HG03060 (cell line): ENCODE measurements at regions not wholly inside any gene's neighbourhood (a gene's known extent, or its start where the extent isn't known, plus 50 kb on each side); places are given as distances from the start of the nearest gene placed in this dataset.
A peak's percentile ranks its signal among the peaks of the same experiment; 100 is the strongest.

Source experiments
- ATAC-seq: cut with Tn5 transposase; IDR thresholded peaks from one replicate; pipeline ENCODE4 v1.9.1; 2021; ENCODE audit warnings: low read depth, moderate number of reproducible peaks; ENCODE audit not compliant: unreplicated experiment

GRCh38 chr6:148650941-148651505, 95.8 kb upstream of the UST start:
- ATAC-seq: no peak

GRCh38 chr6:148652205-148652604, 94.6 kb upstream of the UST start:
- no peak for ATAC-seq

DNA sequence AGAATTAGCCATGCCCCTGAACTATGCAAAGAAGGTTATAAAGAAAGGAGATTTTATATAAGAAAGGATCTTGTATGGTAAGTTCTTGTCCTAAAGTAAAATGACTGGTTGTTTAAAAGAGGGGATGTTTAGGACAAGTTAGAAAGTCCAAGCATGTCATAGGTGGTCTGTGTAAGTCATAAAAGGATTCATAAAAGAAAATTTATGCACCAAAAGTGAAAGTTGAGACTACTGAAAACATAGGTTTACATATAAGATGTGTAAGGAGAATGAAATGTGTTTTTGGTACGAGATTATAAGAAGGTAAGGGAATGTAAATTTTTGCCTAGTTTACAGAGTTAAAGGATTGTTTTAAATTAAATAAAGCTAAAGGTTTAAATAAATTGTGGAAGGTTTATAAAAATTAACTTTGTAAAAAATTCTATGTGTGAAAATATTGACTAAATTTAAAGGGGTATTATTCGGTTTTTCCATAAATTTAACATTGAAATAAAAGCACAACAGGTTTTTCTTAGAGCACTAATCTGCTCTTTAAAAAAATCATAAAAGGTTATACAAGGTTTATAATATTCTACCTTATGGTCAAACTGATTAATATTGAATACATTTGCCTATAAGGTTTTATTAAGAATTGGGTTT, 93.6 kb upstream of the UST start:
- no peak for ATAC-seq

- peak; percentile 52 for ATAC-seq
Measured at GRCh38 chr6:148657048-148657447, 89.8 kb upstream of the UST start.

- no peak for ATAC-seq
Measured at GRCh38 chr6:148658681-148659430, 88.0 kb upstream of the UST start.

DNA sequence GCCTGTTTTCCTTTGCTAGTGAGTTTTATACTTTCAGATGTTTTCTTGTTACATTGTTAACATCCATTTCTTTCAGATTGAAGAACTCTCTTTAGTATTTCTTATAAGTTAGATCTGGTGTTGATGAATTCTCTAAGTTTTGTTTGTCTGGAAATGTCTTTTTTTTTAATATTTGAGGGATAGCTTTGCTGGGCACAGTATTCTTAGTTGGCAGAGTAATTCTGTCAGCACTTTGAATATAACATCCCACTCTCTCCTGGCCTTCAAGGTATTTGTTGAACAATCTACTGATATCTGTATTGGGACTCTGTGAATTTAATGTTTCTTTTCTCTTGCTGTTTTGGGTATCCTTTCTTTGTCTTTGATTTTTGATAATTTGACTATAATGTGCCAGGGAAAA, 79.4 kb upstream of the UST start:
- no peak for ATAC-seq

DNA sequence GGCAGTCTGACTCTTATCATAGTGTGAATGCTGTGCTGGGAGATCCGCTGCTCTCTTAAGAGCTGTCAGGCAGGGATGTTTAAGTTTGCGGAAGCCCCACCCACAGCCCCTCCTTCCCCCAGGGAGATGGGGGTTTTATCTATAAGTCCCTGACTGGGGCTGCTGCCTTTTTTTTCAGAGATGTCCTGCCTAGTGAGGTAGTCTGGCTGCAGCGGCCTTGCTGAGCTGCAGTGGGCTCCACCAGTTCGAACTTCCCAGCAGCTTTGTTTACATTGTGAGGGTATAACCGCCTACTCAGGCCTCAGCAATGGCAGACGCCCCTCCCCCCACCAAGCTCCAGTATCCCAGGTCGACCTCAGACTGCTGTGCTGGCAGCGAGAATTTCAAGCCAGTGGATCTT, 75.7 kb upstream of the UST start:
- ATAC-seq: no peak

- ATAC-seq: no peak
Measured at GRCh38 chr6:148671952-148672351, 74.9 kb upstream of the UST start.

GRCh38 chr6:148674306-148674705, 72.5 kb upstream of the UST start:
- no peak for ATAC-seq

GRCh38 chr6:148677594-148678476, 69.0 kb upstream of the UST start:
- ATAC-seq: peak; percentile 87

- no peak for ATAC-seq
Measured at GRCh38 chr6:148678682-148679081, 68.1 kb upstream of the UST start.

- no peak for ATAC-seq
Measured at GRCh38 chr6:148681666-148682065, 65.2 kb upstream of the UST start.

GRCh38 chr6:148682252-148682651, 64.6 kb upstream of the UST start:
- ATAC-seq: no peak

DNA sequence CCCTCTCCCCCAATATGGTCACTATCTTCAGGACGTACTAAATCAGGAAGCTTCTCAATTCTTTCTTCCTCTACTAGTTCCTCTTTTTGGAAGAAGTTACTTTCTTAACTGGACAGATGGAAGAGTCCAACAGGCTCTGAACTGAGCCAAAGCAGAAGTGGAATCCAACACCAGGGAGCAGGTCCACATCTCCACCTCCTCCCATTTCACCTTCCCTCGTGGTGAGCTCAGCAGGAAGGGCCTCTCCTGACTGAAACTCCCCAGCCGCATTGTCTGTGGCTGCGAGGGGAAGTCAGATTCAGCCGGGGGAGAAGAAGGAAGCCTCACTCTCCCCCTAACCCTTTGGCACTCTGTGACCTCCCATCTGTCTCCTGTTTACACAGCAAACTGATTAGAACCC, 63.8 kb upstream of the UST start:
- no peak for ATAC-seq

DNA sequence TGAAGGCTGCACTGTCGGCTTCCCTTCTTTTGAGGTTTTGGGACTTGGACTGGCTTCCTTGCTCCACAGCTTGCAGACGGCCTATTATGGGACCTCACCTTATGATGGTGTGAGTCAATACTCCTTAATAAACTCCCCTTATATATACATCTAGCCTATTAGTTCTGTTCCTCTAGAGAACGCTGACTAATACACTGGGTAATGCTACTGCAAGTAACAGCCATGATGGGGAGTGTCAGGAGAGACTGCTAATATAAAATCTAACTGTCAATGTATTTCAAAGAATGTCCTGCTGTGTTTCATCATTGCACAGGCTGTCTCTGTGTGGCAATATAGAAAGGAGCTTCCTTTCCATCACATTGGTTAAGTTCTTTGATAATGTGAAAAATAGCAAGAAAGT, 57.7 kb upstream of the UST start:
- no peak for ATAC-seq

DNA sequence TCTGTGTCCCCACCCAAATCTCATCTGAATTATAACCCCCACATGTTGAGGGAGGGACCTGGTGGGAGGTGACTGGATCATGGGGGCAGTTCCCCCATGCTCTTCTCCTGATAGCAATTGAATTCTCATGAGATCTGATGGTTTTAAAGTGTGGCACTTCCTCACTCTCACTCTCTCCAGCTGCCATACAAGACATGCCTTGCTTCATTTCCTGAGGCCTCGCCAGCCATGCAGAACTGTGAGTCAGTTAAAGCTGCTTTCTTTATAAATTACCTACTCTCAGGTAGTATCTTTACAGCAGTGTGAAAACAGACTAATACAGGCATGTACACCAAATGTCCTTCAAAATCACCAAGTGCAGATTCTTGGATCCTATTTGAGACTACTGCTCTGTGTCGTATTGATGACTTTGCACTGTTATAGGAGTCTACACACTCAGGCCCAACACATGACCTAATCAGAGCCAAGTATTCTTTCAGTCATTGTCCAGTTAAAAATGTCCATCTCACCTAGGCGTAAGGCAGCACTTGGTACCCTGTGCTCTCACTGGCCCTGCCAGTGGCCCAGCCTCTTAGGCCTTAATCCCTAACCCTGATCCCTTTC, 52.8 kb upstream of the UST start:
- peak; percentile 65 for ATAC-seq
